GM12865 (cell line): ENCODE measurements at regions not wholly inside any gene's neighbourhood (a gene's known extent, or its start where the extent isn't known, plus 50 kb on each side); places are given as distances from the start of the nearest gene placed in this dataset.

Experiments
- DNase-seq: peaks from one replicate; pipeline ENCODE4 v3.0.0; 2010; ENCODE audit warnings: low read depth
- H3K4me3 ChIP-seq: 2 replicates; pipeline ENCODE4 v1.5.1; 2011; ENCODE audit warnings: mild to moderate bottlenecking, low read depth, low read length, control low read depth
- TF ChIP-seq, protein P1 (sequence below): IDR thresholded peaks from 2 replicates; pipeline ENCODE4 v1.5.1; 2011; ENCODE audit warnings: low read length, control low read depth, low read depth, inconsistent platforms; ENCODE audit not compliant: insufficient read depth; ENCODE audit errors: missing control alignments

DNA sequence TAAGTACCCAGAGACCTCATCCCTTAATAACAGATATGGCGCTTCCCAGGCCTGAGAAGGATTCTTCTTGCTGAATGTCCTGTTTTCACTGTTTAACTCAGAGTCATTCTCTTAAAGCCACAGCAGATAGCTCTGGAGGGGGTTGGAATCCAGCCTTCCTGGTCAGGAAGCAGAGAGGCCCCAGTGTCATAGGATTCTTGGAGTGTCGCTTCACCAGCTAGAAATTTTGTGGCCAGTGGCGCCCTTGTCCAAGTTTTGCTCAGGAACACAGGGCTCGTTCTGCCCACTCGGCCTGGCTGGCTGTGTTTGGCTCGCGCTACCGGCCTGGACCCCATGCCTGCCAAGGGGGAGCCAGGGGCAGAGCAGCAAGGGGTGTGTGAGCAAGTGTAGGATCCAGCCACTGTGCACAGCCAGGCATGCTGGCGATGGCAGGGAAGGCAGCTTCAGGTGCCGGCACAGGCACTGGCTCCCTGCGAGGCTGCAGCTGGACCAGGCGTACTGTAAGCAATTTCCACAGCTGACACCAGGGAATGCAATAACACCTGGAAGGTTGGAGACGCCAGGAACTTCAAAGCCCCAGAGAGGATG is 214.8 kb upstream of the SESN3 start:
- DNase-seq: no peak
- H3K4me3 ChIP-seq: no peak overlapping the region
- TF ChIP-seq, protein P1, sequence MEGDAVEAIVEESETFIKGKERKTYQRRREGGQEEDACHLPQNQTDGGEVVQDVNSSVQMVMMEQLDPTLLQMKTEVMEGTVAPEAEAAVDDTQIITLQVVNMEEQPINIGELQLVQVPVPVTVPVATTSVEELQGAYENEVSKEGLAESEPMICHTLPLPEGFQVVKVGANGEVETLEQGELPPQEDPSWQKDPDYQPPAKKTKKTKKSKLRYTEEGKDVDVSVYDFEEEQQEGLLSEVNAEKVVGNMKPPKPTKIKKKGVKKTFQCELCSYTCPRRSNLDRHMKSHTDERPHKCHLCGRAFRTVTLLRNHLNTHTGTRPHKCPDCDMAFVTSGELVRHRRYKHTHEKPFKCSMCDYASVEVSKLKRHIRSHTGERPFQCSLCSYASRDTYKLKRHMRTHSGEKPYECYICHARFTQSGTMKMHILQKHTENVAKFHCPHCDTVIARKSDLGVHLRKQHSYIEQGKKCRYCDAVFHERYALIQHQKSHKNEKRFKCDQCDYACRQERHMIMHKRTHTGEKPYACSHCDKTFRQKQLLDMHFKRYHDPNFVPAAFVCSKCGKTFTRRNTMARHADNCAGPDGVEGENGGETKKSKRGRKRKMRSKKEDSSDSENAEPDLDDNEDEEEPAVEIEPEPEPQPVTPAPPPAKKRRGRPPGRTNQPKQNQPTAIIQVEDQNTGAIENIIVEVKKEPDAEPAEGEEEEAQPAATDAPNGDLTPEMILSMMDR: no peak

DNA sequence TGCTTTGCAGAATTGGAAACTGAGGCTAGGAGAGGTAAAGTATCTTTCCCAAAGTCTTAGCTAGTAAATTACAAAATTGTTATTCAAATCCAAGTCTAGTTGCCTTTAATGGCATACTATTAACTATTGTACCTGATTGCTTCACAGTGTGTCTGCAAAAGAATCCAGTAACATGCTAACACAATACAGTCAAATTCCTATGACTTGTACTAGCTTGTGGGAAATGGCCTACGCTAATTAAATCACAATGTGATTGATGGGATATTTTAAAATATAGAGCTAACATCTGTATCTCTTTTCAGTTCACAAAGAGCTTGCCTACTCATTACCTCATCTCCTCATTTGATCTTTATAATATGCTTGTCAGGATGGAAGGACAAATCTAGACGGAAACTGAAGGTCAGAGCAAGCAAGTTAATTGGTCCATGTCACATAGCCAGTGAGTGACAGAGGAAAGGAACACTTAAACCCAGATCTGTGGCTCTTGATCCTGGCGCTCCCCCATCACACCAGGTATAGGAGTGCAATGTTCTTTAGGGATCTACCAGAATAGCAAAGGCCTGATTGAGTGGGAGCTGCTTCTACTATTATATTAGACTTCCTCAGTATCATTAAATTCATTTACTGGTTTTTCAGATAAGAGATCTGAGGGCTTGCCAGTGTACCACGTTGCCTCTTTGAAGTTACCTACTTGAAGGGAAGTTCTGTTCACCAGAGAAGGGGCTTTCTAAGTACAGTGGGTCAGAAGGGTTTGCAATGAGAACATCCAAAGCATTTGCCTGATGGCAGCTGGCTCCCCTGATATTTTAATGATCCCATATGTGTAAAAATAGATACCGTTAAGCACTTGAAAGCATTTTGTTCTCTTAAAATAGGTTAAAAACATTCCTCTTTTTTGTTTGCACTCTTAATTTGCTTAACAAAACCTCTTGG is 213.6 kb upstream of the SESN3 start:
- no peak for DNase-seq
- TF ChIP-seq, protein P1: no peak

DNA sequence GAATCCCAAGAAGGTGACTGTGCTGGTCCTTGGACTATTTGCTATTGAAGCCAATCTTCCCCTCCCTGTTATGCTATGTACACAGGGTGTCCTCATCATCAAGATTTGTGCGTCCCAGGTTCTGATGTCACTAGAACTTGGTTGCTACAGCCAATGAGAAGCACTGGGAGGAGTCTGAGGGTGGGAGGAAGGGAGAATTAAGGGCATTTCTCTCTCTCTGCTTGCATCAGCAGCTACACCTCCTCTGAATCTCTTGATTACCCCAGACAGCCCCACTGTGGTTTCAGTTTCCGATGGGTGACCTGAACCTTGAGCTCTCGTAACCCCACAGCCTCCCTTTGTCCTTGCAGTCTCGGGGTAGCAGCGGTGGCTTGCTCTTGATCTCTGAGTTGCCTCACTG is 212.4 kb upstream of the SESN3 start:
- no peak overlapping the region for H3K4me3 ChIP-seq
- TF ChIP-seq, protein P1: no peak
- DNase-seq: peak; percentile 68

More for the DNA sequence above, 213.6 kb upstream of the SESN3 start:
- H3K4me3 ChIP-seq: no peak overlapping the region

DNA sequence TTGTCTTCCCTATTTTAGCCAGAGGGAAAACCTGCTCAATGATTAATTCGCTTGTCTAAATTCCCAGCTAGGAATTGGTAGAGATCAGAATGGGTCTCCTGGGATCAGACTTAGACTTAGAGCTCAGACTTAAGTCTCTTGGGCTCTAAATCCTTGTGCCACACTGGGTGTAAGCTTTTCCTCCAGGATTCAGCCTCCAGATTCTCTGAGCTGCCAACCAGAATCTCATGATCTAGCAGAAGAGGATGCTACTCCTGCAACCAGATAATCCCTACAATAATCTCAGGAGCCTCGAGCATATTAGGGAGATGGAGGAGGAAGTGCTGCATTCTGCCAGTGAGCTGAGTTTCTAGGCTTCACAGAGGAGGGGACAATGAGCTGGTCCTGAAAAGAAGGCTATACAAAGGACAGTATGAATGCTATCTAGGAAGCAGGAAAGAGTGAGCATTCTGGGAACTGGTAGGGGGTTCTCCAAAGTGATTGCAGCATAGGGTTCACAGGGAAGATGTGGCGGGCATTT is 211.6 kb upstream of the SESN3 start:
- H3K4me3 ChIP-seq: no peak overlapping the region
- no peak for DNase-seq
- TF ChIP-seq, protein P1: no peak

DNA sequence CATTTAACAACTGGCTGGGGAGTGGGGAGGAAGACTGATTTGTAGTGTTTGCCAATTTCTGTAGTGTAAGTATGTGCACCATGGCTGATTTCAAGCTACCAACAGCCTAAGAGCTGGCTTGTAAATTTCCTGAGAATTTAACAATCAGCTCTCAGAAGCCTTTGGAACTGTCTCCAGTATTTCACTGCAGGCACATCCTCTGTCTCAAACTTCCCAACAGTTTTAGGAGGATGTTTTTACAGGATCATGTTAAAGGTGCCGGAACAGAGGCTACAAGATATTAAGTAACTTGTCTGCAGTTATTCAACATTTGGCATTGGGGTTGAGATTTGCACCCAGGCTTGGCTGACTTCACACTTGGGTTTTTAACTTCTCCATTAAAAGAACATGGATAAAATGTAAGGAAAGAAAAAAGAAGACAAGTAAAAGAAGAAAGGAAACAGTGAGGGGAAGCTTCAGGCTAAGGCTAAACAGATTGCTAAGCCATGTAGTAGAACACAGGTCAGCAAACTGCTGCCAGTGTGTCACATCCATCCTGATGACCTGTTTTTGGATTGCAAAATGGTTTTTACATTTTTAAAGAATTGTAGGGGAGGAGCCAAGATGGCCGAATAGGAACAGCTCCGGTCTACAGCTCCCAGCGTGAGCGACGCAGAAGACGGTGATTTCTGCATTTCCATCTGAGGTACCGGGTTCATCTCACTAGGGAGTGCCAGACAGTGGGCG is 204.8 kb upstream of the SESN3 start:
- no peak for DNase-seq
- TF ChIP-seq, protein P1: no peak
- H3K4me3 ChIP-seq: no peak overlapping the region

DNA sequence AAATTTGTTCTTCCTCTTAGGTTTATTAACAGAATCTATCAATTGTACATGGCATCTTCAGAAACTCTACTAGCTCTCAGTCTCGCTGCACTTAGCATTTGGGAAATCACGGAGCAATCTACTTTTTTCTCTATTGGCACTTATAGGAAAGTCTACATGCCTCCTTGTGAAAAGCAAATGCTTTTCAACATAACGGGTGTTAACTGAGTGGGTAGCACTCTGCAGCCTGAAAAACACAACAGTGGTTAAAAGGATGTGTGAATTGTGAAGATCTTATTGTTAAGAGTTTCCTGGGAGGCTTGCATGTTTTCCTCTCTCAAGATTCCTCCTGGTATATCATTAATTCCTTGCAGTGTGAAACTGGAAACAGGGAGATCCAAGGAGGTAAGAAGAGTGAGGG is 204.2 kb upstream of the SESN3 start:
- H3K4me3 ChIP-seq: no peak overlapping the region
- TF ChIP-seq, protein P1: no peak
- no peak for DNase-seq
